ENCODE measurements at regions not wholly inside any gene's neighbourhood (a gene's known extent, or its start where the extent isn't known, plus 50 kb on each side); places are given as distances from the start of the nearest gene placed in this dataset.
"Not testable (repeated sequence)": the region's sequence is repeated elsewhere in the genome, so short reads cannot be mapped to it uniquely, and the experiment has no call there.

DNA sequence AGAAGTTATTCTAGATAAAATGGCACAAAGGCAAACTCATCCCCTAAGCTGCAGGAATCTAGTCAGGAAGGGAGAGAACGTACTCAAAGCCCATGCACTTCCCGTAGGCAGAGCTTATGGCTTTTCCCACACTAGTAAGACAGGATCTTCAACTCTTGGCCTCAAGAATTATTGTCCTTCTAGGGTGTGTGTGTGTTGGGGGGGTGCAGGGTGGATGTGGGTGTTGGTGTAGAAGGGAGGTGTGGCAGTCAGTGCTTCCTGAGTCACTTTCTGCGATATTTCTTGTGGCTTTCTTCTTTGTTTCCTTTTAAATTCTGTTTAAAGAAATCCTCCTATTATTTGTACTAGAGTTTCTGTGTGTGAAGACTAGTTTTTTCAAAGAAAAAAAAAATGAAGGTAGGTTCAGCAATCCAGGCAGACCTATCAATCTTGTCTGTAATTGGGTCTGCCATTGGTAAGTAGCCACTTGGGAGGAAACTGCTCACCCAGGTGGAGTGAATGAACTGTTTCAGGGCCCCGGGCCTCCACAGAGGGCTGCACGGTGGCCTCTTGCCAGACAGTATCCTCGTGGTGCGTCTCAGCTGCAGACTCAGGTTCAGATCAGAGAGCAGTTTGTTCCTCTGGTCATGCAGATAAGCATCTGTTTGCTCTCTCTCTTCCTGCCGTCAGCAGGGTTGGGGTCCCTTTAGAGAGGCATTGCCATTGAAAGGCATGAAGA is 131.9 kb downstream of the NPR3 start:
- no peak for DNase-seq

DNA sequence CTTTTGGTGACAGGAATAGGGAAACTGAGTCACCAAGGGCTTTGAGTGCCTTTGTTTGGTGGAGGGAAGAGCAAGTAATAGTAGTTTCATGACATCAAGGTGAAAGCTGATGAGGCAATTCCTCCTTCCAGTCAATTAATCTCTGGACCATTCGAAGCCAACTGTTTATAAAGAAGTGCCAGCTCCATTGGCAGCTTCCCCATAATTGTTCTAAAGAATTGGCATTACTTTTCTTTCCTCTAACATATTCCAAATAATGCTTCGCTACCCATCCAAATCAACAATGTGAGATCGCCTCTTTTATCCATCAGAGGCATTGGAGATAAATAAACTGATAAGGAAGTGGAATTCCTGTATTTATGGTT is 132.4 kb downstream of the NPR3 start:
- DNase-seq: no peak

DNA sequence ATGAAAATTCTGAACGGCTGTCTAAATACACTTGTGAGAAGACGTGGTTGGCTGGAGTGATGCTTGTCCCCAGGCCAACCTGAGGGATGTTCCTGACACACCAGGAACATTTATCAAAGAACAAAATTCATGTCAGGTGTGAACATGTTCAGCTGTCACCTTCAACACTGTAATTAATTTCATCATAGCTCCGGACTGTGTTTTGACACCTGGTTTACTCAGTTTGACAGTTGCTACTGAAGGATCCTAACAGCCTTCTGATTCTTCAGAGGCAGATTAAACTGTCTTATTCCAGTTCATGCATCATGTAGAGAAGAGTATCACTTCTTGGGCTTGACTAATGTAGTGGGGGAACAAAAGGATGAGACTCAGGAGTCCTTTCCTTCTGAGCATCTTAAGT is 134.1 kb downstream of the NPR3 start:
- no peak for DNase-seq

DNA sequence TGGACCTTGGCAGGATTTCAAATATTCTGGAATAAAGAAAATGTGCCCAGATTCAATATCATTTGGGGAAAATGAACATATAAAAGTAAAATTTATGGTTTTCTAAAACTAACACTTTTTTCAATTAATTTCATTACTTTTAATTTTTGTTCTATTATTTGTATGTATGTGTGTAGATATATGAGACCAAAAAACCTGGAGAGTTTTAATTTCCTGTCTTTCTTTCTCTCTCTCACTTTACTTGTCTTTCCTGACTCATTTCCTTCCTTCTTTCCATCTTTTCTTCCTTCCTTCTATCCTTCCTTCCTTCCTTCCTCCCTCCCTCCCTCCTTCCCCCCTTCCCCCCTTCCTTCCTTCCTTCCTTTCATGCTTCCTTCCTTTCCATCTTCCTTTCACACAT is 137.0 kb downstream of the NPR3 start:
- DNase-seq: no peak

DNA sequence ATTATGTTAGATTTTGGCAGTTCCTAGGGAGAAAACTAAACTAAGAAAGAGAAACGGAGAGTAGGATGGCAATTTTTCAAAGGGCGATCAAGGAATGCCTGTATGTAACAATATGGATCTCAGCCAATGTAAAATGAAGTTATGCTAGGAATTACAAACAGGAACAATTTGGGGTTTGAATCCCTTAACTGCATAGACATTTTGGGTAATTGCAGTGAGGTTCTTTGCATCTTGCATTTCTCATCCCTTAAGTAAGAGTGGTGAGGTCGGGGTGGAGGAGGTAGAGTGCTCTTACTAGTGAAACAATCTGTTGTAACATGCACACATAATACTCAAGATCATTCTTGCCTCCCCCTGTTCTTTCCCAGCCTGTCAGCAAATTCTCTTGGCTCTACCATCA is 137.6 kb downstream of the NPR3 start:
- no peak for DNase-seq

DNA sequence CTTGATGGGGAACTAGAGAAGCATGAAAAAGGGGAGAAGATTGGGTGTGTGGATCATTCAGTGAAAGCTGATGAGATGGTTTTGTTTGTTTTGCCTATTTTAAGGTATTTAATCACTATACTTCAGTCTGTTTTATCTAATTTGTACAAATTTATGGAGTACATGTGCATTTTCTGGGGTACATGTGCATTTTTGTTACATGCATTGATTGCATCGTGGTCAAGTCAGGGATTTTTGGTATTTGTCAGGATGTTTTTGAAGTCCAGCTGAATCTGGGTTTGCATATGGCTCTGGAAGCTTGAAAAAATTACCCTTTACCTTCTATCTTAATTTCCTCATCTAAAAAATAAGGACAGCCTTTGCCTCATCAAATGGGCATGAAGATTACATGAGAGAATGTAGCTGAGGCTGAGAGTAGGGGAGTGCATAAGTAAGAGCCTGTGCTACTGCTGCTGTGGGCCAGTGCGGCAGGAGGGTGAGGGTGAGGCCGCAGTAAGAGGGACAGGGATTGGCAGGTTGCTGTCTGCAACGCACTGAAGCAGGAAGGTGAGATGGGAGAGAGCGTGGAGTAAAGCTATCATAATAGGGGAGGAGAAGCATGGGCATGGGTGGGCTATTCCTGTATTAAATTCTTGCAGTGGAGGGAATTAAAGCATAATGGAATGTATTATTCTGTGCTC is 139.8 kb downstream of the NPR3 start:
- no peak for DNase-seq

DNA sequence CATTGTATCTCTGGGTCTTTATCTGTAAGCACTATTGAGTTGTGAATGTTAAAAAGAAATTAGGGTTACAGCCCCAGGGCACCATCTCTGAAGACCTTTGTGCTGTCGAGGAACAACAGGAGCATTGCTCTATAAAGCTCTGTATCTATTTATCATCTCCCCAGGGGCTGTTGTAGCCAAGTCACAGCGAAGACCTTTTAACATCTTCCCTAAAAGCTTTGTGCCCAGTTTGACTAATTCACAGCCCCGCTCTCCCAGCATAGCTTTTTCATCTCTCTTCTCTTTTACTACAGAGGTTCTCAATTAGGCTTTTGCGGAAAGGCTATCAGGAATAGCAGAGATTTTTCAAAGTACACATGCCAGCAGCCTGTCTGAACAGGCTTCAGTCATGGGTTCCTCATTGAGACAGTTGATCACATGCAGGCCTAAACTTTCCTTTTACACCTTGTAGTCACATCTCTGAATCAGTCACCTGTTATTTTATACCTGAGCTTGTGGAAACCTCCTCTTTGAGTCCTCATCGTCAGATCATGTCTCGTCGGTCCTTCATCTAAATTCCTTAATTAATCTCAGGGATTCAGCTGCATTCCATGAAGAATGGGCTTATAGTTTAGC is 140.5 kb downstream of the NPR3 start:
- no peak for DNase-seq

DNA sequence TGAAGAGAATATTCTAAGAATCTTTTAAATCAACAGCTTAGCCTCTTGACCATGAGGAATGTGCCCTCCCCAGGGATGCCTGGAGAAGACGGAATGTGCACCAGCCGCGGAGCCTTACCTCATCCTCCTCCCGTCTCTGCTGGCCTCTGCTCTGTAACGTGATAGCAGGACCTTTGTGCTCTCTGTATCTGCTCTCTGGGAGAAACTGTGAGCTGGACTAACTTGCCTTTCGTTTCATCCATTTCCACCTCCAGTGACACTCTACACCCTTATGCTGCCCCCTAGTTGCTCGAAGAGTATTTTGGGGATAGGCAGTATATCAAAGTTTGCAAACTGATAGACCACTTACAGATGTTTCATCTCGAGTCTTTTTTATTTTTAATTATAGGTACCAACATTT is 141.4 kb downstream of the NPR3 start:
- DNase-seq: peak; percentile 5 to 23 (median 7)

DNA sequence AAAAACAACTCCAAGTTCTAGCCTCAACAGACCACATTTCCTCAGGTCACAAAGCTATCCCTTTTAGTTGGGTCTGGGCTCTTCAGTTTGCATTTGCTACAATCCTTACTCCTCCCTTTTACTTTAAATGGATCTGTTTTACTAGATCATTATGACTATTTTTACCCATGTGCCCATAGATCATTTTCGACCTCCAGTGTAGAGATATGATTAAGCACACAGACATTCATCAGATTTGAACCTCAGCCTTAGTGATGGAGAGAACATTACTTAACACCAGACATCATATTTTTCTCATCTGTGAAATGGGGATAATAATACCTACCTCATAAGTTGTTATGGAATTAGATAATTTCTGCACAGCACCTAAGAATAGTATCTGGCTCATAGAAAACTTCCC is 141.9 kb downstream of the NPR3 start:
- no peak for DNase-seq

DNA sequence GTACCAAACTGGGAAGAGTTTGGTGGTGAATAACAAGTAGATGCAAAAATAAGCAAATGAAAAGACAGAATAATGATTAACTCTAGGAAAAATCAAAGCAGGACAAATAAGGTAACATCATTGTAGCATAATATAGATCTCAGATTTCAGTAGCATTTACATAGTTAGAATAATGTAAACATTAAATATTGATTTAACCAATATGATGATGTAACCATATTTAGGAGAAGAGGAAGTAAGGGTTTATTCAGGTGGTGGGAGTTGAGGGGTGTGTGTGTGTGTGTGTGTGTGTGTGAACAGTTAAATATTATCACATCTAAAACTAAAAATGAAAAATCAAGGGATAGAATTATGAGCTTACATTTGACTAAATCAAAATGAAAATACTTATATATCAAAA is 143.4 kb downstream of the NPR3 start:
- no peak for DNase-seq

DNA sequence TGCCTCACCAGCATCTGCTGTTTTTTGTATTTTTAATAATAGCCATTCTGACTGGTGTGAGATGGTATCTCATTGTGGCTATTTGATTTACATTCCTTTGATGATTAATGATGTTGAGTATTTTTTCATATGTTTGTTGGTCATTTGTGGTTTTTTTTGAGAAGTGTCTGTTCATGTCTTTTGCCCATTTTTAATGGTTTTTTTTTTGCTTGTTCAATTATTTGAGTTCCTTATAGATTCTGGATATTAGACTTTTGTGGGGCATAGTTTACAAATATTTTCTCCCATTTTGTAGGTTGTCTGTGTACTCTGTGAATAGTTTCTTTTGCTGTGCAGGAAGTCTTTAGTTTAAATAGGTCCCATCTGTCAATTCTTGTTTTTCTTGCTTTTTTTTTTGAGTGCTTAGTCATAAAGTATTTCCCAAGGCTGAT is 148.1 kb downstream of the NPR3 start:
- no peak for DNase-seq

DNA sequence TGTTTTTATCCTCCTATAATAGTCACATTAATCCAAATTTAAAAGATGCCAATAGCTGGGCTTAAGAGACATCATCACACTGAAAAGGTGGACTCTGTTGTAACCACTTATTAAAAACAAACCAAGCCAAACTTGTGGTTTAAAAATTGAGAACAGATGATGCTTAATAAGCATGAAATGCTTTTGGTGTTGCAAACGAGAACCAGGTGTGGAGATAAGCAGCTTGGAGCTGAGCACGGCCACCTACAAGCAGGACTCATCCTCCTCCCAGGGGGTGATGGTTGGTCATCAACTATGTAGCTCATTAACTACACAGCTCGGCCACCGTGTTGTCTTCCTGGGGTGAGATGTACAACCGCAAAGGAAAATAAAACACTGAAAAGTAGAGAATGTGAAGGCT is 154.4 kb downstream of the NPR3 start:
- no peak for DNase-seq

DNA sequence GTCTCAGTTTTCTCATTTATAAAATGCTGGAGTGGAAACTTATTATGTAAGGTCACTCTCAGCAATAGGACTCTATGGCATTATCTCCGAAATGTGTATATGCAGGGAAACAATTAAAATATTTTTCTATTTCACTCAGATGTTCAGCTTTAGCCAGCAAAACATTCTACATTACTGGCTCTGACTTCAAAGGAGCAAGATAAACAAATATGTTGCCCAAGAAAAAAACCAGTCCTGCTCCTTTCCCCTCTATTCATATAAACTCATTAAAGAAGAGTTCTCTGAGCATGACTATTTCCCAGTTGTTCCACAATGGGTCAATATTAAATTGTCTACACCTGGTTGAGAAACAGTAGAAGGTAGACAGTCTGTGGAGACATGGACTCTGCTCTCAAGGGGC is 155.0 kb downstream of the NPR3 start:
- DNase-seq: no peak

DNA sequence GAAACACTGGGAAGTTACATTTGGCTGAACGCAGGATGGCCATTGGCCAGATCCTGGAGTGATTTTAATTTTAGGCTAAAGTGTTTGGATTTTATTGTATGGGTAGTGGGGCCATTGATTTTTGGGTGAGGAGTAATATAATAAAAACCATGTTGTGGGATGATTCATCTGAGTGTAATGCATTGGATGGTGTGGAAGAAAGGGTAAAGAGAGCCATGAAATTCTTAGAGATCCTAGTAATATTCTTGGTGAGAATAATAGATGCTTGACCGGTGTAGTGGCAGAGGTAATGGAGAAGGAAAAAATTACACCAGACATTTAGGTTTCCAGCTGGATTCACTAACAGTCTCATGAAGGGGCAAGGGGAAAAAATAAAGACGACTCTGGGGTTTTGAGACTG is 158.1 kb downstream of the NPR3 start:
- no peak for DNase-seq

DNA sequence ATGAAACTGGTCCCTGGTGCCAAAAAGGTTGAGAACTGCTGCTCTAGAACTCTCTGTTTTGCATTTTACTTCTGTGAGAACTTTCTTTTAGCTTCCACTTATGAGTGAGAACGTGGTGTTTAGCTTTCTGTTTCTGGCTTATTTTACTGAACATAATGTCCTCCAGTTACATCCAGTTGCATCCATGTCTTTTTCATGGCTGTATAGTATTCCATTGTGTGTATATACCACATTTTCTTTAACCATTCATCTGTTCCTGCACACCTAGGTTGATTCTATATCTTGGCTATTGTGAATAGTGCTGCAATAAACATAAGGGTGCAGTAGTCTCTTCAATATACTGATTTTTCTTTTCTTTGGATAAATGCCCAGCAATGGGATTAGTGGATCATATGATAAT is 165.7 kb downstream of the NPR3 start:
- no peak for DNase-seq

DNA sequence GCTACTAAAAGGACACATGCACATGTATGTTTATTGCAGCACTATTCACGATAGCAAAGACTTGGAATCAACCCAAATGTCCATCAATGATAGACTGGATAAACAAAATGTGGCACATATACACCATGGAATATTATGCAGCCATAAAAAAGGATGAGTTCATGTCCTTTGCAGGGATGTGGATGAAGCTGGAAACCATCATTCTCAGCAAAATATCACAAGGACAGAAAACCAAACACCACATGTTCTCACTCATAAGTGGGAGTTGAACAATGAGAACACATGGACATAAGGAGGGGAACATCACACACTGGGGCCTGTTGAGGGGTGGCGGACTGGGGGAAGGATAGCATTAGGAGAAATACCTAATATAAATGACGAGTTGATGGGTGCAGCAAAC is 168.2 kb downstream of the NPR3 start:
- not testable (repeated sequence) for DNase-seq

DNA sequence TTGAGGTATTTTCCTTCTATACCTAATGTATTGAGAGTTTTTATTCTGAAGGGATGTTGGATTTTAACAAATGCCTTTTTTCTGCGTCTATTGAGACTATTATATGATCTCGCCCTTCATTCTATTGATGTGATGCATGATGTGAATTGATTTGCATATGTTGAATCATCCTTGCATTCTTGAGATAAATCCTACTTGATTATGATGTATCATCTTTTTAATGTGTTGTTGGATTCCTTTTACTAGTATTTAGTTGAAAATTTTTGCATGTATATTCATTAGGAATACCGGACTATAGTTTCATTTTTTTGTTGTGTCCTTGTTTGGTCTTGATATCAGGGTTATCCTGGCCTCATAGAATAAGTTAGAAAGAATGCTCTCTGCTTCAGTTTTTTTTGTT is 169.7 kb downstream of the NPR3 start:
- DNase-seq: no peak

DNA sequence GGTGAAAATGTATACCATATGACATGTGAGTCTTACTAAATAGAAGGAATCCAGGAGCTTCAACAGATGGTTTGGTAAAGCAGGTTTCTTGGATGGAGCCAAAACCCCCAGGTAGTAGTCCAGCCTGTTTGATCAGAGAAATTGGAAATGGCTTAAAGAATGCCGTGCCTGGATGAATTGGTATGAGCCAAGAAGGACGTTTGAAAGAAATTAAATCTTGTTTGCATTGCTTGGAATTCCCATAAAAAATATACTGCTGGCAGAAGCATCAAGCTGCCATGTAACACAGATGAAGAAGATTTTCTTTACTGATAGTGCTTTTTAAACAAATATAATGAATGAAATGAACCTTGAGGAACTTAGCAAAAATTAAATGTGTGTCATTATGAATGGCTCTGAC is 176.3 kb downstream of the NPR3 start:
- no peak for DNase-seq

DNA sequence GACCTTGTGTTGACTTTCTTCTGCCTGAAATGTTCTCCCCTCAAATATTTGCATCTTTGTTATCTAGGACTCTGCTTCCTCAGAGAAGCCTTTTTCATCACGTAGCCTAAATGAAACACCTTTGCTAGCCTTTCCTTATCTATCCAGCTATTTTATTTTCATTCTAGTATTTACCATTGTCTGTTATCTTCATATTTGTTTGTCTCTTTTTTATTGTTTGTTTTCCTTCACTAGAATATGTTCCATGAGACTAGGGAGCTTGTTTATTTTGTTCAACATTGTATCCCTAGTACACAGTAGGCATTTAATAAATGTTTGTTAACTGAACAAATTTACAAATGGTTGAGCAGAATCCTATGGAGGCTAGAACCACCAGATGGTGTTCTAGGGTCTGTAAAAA is 178.0 kb downstream of the NPR3 start:
- no peak for DNase-seq

DNA sequence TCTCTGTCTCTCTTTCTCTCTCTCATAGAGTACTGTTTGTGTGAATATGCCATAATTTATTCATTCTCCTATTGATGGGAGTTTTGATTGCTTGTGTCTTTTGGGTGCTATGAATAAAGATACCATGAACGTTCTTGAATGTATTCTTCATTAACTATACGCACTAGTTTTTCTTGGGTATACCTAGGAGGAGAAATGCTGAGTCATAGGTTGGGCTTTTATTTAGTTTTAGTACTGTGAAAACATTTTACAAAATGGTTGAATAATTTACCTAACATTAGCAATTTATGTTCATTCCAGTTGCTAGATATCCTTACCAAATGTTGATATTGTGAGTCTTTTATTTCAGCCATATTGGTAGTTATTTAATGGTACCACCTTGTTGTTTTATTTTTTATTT is 192.5 kb downstream of the NPR3 start:
- no peak for DNase-seq

DNA sequence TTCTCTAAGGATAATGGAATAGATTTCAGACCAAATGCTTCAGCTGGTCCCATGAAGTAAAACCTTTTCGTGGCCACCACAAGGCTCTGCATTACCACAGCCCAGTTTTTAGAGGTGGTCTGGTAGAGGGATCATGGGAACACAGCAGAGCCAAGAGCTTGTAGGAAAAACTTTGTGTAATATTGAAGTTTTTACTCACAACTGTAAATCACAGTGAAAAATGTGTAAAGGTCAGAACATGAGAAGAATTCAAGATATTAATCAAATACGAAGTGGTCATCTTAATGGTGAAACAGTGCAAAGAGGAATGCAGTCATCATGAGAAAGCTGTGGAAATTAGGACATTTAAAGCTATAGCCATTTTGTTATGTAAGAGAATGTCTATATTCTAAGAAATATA is 197.5 kb downstream of the NPR3 start:
- no peak for DNase-seq

DNA sequence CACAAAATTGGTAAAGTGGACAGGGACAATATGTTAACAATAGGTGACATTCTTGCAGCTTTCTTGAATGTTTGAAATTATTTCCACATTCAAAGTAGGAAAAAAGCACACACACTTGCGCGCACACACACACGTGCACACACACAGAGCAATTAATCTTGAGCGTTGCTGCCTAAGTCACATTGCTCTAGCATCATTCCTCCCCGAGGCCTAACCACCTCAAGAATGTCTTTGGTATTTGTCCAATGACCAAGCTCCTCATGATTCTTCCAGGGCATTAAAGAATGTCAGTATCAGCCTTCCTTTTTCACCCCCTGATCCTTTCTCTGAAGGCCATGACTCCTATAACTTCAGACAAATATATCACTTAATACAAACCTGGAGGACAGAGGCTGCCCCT is 198.1 kb downstream of the NPR3 start:
- no peak for DNase-seq

DNA sequence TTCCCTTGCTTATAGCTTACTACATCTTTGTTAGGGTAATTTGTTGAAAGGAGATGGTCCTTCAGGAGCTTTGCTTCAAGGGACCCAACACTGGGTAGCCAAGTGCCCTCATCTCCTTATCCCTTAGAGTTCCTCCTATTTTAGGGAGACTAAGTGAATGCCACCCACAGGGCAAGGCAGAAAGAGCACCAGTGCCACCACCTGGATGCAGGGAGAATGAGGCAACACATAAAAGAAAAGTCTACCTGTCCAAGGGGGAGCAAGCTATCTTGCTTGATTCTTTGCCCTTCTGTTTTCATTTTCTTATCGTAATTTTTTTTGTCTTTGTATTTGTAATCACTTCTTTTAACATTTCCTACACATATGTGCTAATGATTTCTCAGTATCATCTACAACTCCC is 205.5 kb downstream of the NPR3 start:
- peak in 2 of 3 donors; percentile 2 to 4 for DNase-seq

DNA sequence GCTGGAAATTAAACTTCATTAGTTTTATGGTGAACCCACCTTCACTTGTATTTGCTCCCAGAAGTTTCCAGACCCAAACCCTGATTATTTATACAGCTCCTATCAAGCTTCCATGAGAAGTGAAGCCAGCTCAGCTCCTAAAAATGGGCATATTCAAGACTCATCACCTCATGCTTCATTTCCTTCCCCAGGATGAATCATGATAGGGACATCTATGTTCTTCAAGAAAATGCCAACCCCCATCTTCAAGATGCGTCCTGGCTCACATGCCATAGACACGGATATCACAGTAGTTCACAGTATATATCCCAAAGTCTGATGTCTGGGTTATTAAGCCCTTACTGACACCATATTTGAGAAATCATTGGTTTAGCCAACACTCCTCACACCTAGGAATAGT is 217.6 kb downstream of the NPR3 start:
- DNase-seq: no peak

DNA sequence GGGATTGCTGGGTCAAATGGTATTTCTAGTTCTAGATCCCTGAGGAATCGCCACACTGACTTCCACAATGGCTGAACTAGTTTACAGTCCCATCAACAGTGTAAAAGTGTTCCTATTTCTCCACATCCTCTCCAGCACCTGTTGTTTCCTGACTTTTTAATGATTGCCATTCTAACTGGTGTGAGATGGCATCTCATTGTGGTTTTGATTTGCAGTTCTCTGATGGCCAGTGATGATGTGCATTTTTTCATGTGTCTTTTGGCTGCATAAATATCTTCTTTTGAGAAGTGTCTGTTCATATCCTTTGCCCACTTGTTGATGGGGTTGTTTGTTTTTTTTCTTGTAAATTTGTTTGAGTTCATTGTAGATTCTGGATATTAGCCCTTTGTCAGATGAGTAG is 220.3 kb downstream of the NPR3 start:
- not testable (repeated sequence) for DNase-seq
